Body of pancreas (tissue), 4 donors: ENCODE measurements at regions not wholly inside any gene's neighbourhood (a gene's known extent, or its start where the extent isn't known, plus 50 kb on each side); places are given as distances from the start of the nearest gene placed in this dataset.

Experiments used
- CTCF ChIP-seq, 7 experiments: fragments of 450-650 bp in 4 of 7; fragments of 200-600 bp in 3 of 7; sonication (generic) in 3 of 7; IDR thresholded peaks; one replicate each; pipeline ENCODE4 v1.5.1; 2016 to 2019; ENCODE audit warnings: antibody characterized with exemption in 7 of 7
- POLR2A ChIP-seq, 3 donors: fragments of 450-650 bp; IDR thresholded peaks; one replicate each; pipeline ENCODE4 v1.6.1; 2016; ENCODE audit warnings: antibody characterized with exemption in 3 of 3, mild to moderate bottlenecking in 2 of 3

GRCh38 chr1:234997201-234997895 lies 131.3 kb downstream of the TOMM20 start:
- peak in 1 of 7 experiments; percentile 21 for TF ChIP-seq CTCF (IDR thresholded peaks at IDR 0.05)
- TF ChIP-seq POLR2A (IDR thresholded peaks at IDR 0.05), result peak in 2 of 3 donors; percentile 52 to 57
